K562 (cell line): ENCODE measurements at regions not wholly inside any gene's neighbourhood (a gene's known extent, or its start where the extent isn't known, plus 50 kb on each side); places are given as distances from the start of the nearest gene placed in this dataset.

Experiments used
- LCOR ChIP-seq: sonication (generic); formaldehyde crosslinking; IDR thresholded peaks from 2 replicates; pipeline ENCODE4 v1.8.0; 2022; ENCODE audit warnings: mild to moderate bottlenecking, missing genetic modification reagents
- MBD1 ChIP-seq: fragments of 250-450 bp; sonication (Bioruptor Pico); IDR thresholded peaks from 2 replicates; pipeline ENCODE4 v1.8.0; 2022; ENCODE audit warnings: inconsistent platforms
- MLX ChIP-seq, 2 experiments: fragments of 450-650 bp in 1 of 2; sonication (generic) in 1 of 2; formaldehyde crosslinking; conservative IDR thresholded peaks; 2 replicates each; pipeline versions ENCODE4 v1.4.0 to v1.8.1; 2020 to 2022; ENCODE audit warnings: mild to moderate bottlenecking in 1 of 2, missing genetic modification reagents in 1 of 2
- SAFB ChIP-seq: fragments of 200-400 bp; formaldehyde crosslinking; IDR thresholded peaks from 2 replicates; pipeline ENCODE4 v1.6.1; 2017; ENCODE audit warnings: low read depth, low read length, borderline replicate concordance
- SRSF9 ChIP-seq: fragments of 200-400 bp; formaldehyde crosslinking; IDR thresholded peaks from 2 replicates; pipeline ENCODE4 v1.6.1; 2017; ENCODE audit warnings: low read depth, low read length, borderline replicate concordance
- TFAM ChIP-seq: fragments of 250-450 bp; sonication (Bioruptor Pico); conservative IDR thresholded peaks from 2 replicates; pipeline ENCODE4 v1.5.0; 2021; ENCODE audit warnings: mild to moderate bottlenecking, moderate library complexity
- THRB ChIP-seq: fragments of 450-650 bp; formaldehyde crosslinking; conservative IDR thresholded peaks from 2 replicates; pipeline ENCODE4 v1.4.0; 2022; ENCODE audit warnings: mild to moderate bottlenecking, missing genetic modification characterization
- ZNF124 ChIP-seq: sonication (generic); formaldehyde crosslinking; IDR thresholded peaks from 2 replicates; pipeline ENCODE4 v1.8.1; 2022; ENCODE audit warnings: missing genetic modification reagents
- TF ChIP-seq, protein P1 (sequence below): sonication (generic); formaldehyde crosslinking; IDR thresholded peaks from 2 replicates; pipeline ENCODE4 v1.8.0; 2022; ENCODE audit warnings: missing genetic modification reagents, mild to moderate bottlenecking, moderate library complexity, borderline replicate concordance
- TF ChIP-seq, protein P2 (sequence below): sonication (generic); formaldehyde crosslinking; IDR thresholded peaks from 2 replicates; pipeline ENCODE4 v1.8.1; 2023; ENCODE audit warnings: mild to moderate bottlenecking, missing genetic modification reagents

- TF ChIP-seq MLX (CRISPR knock-in tag; conservative IDR thresholded peaks at IDR 0.05), result no peak
- TF ChIP-seq, protein P1, sequence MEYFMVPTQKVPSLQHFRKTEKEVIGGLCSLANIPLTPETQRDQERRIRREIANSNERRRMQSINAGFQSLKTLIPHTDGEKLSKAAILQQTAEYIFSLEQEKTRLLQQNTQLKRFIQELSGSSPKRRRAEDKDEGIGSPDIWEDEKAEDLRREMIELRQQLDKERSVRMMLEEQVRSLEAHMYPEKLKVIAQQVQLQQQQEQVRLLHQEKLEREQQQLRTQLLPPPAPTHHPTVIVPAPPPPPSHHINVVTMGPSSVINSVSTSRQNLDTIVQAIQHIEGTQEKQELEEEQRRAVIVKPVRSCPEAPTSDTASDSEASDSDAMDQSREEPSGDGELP (CRISPR knock-in tag), result no peak
- no peak for TF ChIP-seq SAFB
- no peak for TF ChIP-seq TFAM (CRISPR knock-in tag)
- no peak for TF ChIP-seq SRSF9
- TF ChIP-seq, protein P2, sequence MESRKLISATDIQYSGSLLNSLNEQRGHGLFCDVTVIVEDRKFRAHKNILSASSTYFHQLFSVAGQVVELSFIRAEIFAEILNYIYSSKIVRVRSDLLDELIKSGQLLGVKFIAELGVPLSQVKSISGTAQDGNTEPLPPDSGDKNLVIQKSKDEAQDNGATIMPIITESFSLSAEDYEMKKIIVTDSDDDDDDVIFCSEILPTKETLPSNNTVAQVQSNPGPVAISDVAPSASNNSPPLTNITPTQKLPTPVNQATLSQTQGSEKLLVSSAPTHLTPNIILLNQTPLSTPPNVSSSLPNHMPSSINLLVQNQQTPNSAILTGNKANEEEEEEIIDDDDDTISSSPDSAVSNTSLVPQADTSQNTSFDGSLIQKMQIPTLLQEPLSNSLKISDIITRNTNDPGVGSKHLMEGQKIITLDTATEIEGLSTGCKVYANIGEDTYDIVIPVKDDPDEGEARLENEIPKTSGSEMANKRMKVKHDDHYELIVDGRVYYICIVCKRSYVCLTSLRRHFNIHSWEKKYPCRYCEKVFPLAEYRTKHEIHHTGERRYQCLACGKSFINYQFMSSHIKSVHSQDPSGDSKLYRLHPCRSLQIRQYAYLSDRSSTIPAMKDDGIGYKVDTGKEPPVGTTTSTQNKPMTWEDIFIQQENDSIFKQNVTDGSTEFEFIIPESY (CRISPR knock-in tag), result no peak
- no peak for TF ChIP-seq LCOR
- no peak for TF ChIP-seq ZNF124
- no peak for TF ChIP-seq THRB (CRISPR knock-in tag)
- no peak for TF ChIP-seq MBD1 (CRISPR knock-in tag)
These were observed 262.1 kb upstream of the ATP2B1 start (continued) for GRCh38 chr12:89970722-89971121.
